ENCODE measurements at regions not wholly inside any gene's neighbourhood (a gene's known extent, or its start where the extent isn't known, plus 50 kb on each side); places are given as distances from the start of the nearest gene placed in this dataset.
"Not testable (repeated sequence)": the region's sequence is repeated elsewhere in the genome, so short reads cannot be mapped to it uniquely, and the experiment has no call there.

- DNase-seq: no peak
Observed at GRCh38 chr16:26665166-26665939, 401.4 kb upstream of the C16orf82 start.

GRCh38 chr16:26666486-26666885, 400.2 kb upstream of the C16orf82 start:
- DNase-seq: no peak

- DNase-seq: no peak
Observed at GRCh38 chr16:26667307-26667706, 399.4 kb upstream of the C16orf82 start.

- no peak for DNase-seq
Observed at GRCh38 chr16:26668026-26668425, 398.7 kb upstream of the C16orf82 start.

- DNase-seq: no peak
Observed at GRCh38 chr16:26672206-26672605, 394.5 kb upstream of the C16orf82 start.

GRCh38 chr16:26673011-26673410, 393.7 kb upstream of the C16orf82 start:
- DNase-seq: no peak

GRCh38 chr16:26680671-26681070, 386.1 kb upstream of the C16orf82 start:
- no peak for DNase-seq

- DNase-seq: no peak
Observed at GRCh38 chr16:26688105-26688504, 378.6 kb upstream of the C16orf82 start.

- no peak for DNase-seq
Observed at GRCh38 chr16:26688699-26689098, 378.0 kb upstream of the C16orf82 start.

GRCh38 chr16:26692658-26693057, 374.1 kb upstream of the C16orf82 start:
- no peak for DNase-seq

GRCh38 chr16:26697807-26698206, 368.9 kb upstream of the C16orf82 start:
- DNase-seq: no peak

- DNase-seq: no peak
Observed at GRCh38 chr16:26700250-26700649, 366.5 kb upstream of the C16orf82 start.

- DNase-seq: no peak
Observed at GRCh38 chr16:26701243-26701886, 365.4 kb upstream of the C16orf82 start.

GRCh38 chr16:26705346-26705745, 361.4 kb upstream of the C16orf82 start:
- no peak for DNase-seq

- DNase-seq: no peak
Observed at GRCh38 chr16:26708428-26708827, 358.3 kb upstream of the C16orf82 start.

GRCh38 chr16:26709175-26709574, 357.6 kb upstream of the C16orf82 start:
- DNase-seq: no peak

GRCh38 chr16:26709754-26710153, 357.0 kb upstream of the C16orf82 start:
- no peak for DNase-seq

- DNase-seq: no peak
Observed at GRCh38 chr16:26710450-26710849, 356.3 kb upstream of the C16orf82 start.

GRCh38 chr16:26712876-26713275, 353.9 kb upstream of the C16orf82 start:
- no peak for DNase-seq

- no peak for DNase-seq
Observed at GRCh38 chr16:26715969-26716368, 350.8 kb upstream of the C16orf82 start.

GRCh38 chr16:26717826-26718225, 348.9 kb upstream of the C16orf82 start:
- no peak for DNase-seq

- DNase-seq: no peak
Observed at GRCh38 chr16:26721290-26721689, 345.4 kb upstream of the C16orf82 start.

GRCh38 chr16:26721957-26722356, 344.8 kb upstream of the C16orf82 start:
- not testable (repeated sequence) for DNase-seq

GRCh38 chr16:26724189-26724588, 342.5 kb upstream of the C16orf82 start:
- DNase-seq: no peak

- DNase-seq: no peak
Observed at GRCh38 chr16:26727848-26728247, 338.9 kb upstream of the C16orf82 start.

Measured in NCI-H226 (cell line).